Peyer's patch (tissue), 4 donors: ENCODE measurements at regions not wholly inside any gene's neighbourhood (a gene's known extent, or its start where the extent isn't known, plus 50 kb on each side); places are given as distances from the start of the nearest gene placed in this dataset.

Experiments used
- CTCF ChIP-seq, 6 experiments: fragments of 450-650 bp in 4 of 6; fragments of 200-600 bp in 2 of 6; sonication (generic) in 1 of 6; IDR thresholded peaks; one replicate each; pipeline ENCODE4 v1.5.1; 2017 to 2019; ENCODE audit warnings: antibody characterized with exemption in 6 of 6, mild to moderate bottlenecking in 3 of 6, moderate library complexity in 1 of 6
- POLR2A ChIP-seq, 2 donors: fragments of 450-650 bp; IDR thresholded peaks; one replicate each; pipeline ENCODE4 v1.5.1; 2017; ENCODE audit warnings: antibody characterized with exemption in 2 of 2, mild to moderate bottlenecking in 2 of 2, moderate library complexity in 2 of 2

GRCh38 chr14:98731701-98732100, 540.3 kb downstream of the BCL11B start:
- TF ChIP-seq CTCF (IDR thresholded peaks at IDR 0.05) (no peak), POLR2A (IDR thresholded peaks at IDR 0.05) (no peak)
